ENCODE measurements at regions not wholly inside any gene's neighbourhood (a gene's known extent, or its start where the extent isn't known, plus 50 kb on each side); places are given as distances from the start of the nearest gene placed in this dataset.

DNA sequence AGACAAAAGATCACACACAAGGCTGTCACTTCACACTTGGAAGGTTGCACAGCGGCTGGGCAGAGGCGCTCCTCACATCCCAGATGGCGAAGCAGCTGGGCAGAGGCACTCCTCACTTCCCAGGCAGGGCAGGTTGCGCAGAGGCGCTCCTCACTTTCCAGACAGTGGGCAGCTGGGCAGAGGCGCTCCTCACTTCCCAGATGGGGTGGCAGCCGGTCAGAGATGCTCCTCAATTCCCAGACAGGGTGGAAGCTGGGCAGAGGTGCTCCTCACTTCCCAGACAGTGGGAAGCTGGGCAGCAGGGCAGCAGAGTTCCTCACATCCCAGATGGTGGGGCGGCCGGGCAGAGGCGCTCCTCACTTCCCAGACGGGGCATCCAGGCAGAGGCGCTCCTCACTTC is 199.2 kb downstream of the RTL9 start:
- Mint-ChIP-seq H3K27me3 (no peaks in the 10 kb centered on the region), H3K4me1 (no peaks in the 10 kb centered on the region), H3K36me3 (ENCODE audit: insufficient read depth) (no peaks in the 10 kb centered on the region), H3K9me3 (peaks cover 5% of the 10 kb centered on the region), H3K27ac (ENCODE audit: low read depth) (no peak overlapping the region), H3K4me3 (no peak overlapping the region)
- ATAC-seq (replicated peaks; ENCODE audit: extremely low read depth, poor library complexity, severe bottlenecking) (no peak), DNase-seq (ENCODE audit: low spot score in 2 of 2) (no peak)

DNA sequence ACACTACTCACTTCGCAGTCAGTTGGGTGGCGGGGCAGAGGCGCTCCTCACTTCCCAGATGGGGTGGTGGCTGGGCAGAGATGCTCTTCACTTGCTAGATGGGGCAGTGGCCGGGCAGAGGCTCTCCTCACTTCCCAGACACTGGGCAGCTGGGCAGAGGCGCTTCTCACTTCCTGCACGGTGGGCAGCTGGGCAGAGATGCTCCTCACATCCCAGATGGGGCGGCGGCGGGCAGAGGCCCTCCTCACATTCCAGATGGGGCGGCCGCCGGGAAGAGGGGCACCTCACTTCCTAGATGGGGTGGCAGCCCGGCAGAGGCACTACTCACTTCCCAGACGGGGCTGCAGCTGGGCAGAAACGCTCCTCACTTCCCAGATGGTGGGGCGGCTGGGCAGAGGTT is 199.8 kb downstream of the RTL9 start:
- Mint-ChIP-seq H3K4me1 (no peaks in the 10 kb centered on the region), H3K27ac (ENCODE audit: low read depth) (no peak overlapping the region), H3K4me3 (no peak overlapping the region)

DNA sequence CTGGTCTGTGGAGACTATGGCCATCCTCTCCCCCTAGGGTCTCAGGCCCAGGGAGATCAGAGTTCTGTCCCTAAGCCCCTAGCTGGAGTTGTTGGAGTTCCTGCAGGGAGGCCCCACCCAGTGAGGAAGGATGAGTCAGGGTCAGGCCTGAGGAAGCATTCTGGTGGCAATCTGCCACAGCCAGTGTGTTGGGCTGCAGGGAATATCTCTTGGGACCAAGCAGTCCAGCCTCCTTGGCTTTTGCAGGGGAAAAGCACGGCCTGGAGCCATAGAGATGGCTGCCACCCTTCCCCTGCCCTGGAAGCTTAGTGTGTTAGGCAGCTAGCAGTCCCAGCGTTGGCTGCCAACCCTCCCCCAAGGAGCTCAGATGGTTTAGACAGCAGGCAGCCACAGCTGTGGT is 202.4 kb downstream of the RTL9 start:
- Mint-ChIP-seq H3K27ac (ENCODE audit: low read depth) (no peak overlapping the region), H3K36me3 (ENCODE audit: insufficient read depth) (no peaks in the 10 kb centered on the region), H3K27me3 (no peaks in the 10 kb centered on the region), H3K4me3 (no peak overlapping the region), H3K9me3 (peaks cover 5% of the 10 kb centered on the region), H3K4me1 (no peaks in the 10 kb centered on the region)
- ATAC-seq (replicated peaks; ENCODE audit: extremely low read depth, poor library complexity, severe bottlenecking): no peak
- no peak for DNase-seq (ENCODE audit: low spot score in 2 of 2)

More for the DNA sequence above, 199.8 kb downstream of the RTL9 start:
- ATAC-seq (replicated peaks; ENCODE audit: extremely low read depth, poor library complexity, severe bottlenecking) (no peak), DNase-seq (ENCODE audit: low spot score in 2 of 2) (no peak)
- Mint-ChIP-seq H3K9me3 (peaks cover 5% of the 10 kb centered on the region), H3K27me3 (no peaks in the 10 kb centered on the region), H3K36me3 (ENCODE audit: insufficient read depth) (no peaks in the 10 kb centered on the region)

DNA sequence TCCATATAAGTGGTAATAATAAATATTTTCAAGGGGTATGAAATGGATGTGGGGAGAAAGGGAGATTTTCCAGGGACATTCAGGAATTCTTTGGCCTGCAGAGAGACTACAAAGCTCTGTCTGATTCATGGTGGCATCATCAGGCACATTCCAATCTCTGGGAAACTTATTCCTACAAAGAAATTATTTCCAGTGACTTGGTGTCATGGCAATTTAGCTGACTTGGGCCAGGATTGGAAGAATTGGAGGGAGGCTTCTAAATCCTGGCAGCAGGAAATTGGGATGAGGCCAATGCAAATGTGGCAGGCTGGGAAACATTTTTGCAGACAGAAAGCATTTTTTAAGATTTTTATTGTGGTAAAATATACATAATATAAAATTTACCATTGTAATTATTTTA is 204.6 kb downstream of the RTL9 start:
- no peak overlapping the region for H3K27ac Mint-ChIP-seq (ENCODE audit: low read depth)
- H3K27me3 Mint-ChIP-seq: no peaks in the 10 kb centered on the region
- H3K9me3 Mint-ChIP-seq: no peaks in the 10 kb centered on the region
- no peaks in the 10 kb centered on the region for H3K4me1 Mint-ChIP-seq
- no peak for ATAC-seq (replicated peaks; ENCODE audit: extremely low read depth, poor library complexity, severe bottlenecking)
- DNase-seq (ENCODE audit: low spot score in 2 of 2): no peak
- no peaks in the 10 kb centered on the region for H3K36me3 Mint-ChIP-seq (ENCODE audit: insufficient read depth)
- no peak overlapping the region for H3K4me3 Mint-ChIP-seq

DNA sequence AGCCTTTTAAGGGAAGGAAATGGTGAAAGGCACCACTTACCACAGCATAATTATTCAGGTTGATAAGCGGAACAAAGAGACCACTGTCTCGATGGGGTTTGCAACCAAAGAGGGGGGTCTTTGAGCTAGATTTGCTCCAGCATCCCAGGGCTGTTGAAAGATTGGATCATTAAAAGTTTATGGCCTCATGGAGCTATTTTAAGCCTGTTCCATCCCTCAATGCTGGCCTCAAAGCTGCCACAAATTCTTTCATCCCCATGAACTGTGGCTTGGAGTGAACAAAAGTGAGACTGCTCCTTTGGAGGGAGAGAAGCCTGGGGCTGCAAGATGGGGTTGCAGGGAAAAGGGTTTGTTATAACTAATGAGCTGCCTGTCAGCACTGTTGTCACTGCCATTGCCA is 209.8 kb downstream of the RTL9 start:
- no peak overlapping the region for H3K27ac Mint-ChIP-seq (ENCODE audit: low read depth)
- H3K27me3 Mint-ChIP-seq: no peaks in the 10 kb centered on the region
- no peak for DNase-seq (ENCODE audit: low spot score in 2 of 2)
- H3K4me3 Mint-ChIP-seq: no peak overlapping the region
- no peaks in the 10 kb centered on the region for H3K9me3 Mint-ChIP-seq
- H3K4me1 Mint-ChIP-seq: no peaks in the 10 kb centered on the region
- no peak for ATAC-seq (replicated peaks; ENCODE audit: extremely low read depth, poor library complexity, severe bottlenecking)
- H3K36me3 Mint-ChIP-seq (ENCODE audit: insufficient read depth): no peaks in the 10 kb centered on the region

DNA sequence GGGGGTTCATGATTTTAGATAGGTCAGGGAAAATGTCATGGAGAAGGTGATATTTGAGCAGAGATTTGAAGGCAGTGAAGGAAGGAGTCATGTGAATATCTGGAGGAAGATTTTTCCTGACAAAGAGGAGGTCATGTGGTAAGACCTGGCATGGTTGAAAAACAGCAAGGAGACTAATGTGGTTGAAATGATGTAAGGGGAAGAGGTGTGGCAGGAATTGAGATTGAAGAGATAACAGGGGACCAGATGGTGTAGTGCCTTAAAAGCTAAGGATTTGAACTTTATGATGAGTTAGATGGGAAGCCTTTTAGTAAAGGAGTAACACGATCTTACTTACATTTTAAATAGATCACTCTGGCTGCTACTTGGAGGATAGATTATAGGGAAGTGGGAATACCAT is 210.9 kb downstream of the RTL9 start:
- DNase-seq (ENCODE audit: low spot score in 2 of 2) (no peak), ATAC-seq (replicated peaks; ENCODE audit: extremely low read depth, poor library complexity, severe bottlenecking) (no peak)
- no peaks in the 10 kb centered on the region for H3K27me3 Mint-ChIP-seq
- no peak overlapping the region for H3K27ac Mint-ChIP-seq (ENCODE audit: low read depth)
- H3K9me3 Mint-ChIP-seq: no peaks in the 10 kb centered on the region
- H3K36me3 Mint-ChIP-seq (ENCODE audit: insufficient read depth): no peaks in the 10 kb centered on the region
- no peak overlapping the region for H3K4me3 Mint-ChIP-seq
- H3K4me1 Mint-ChIP-seq: no peaks in the 10 kb centered on the region

DNA sequence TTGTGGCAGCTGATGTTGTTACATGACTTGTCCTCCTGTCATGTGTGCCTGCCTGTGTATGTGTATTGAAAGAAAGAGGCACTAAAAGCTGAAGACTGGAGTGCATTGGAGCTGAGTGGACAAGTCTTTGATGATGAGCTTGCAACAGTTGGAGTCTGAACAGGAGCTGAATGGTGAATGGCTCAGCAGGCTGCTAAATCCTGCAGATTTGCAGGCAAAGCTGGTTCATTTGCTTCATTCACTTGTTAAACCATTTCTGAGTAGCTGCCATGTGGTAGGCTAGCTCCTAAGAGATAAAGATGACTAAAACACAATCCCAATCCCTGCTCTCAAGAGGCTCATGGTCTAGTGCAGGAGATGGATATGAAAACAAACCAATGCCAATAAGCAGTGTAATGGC is 217.3 kb downstream of the CHRDL1 start:
- H3K4me1 Mint-ChIP-seq: no peaks in the 10 kb centered on the region
- no peak overlapping the region for H3K27ac Mint-ChIP-seq (ENCODE audit: low read depth)
- no peak for ATAC-seq (replicated peaks; ENCODE audit: extremely low read depth, poor library complexity, severe bottlenecking)
- H3K9me3 Mint-ChIP-seq: peaks cover 8% of the 10 kb centered on the region
- H3K27me3 Mint-ChIP-seq: no peaks in the 10 kb centered on the region
- no peaks in the 10 kb centered on the region for H3K36me3 Mint-ChIP-seq (ENCODE audit: insufficient read depth)
- no peak for DNase-seq (ENCODE audit: low spot score in 2 of 2)
- H3K4me3 Mint-ChIP-seq: no peak overlapping the region

DNA sequence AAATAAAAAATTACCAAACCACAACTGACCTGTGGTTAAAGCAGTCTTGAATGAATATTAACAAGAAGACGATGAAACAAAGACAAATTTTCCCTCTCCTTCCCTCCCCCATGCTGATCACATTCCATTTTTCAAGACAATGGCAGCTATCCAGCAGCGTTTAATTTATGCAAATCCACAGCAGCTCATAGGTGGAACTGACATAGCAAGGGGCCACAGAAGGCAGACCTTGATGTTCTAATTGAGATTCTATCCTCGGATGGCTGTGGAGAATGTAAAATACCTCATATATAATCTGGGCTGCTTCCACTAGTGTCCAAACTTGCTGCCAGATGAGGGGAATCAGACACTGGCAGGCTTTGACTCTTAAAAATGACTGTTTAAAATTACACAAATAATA is 211.5 kb downstream of the CHRDL1 start:
- Mint-ChIP-seq H3K27me3 (no peaks in the 10 kb centered on the region), H3K4me3 (no peak overlapping the region), H3K27ac (ENCODE audit: low read depth) (no peak overlapping the region), H3K4me1 (no peaks in the 10 kb centered on the region), H3K9me3 (peaks cover 10% of the 10 kb centered on the region), H3K36me3 (ENCODE audit: insufficient read depth) (no peaks in the 10 kb centered on the region)
- no peak for ATAC-seq (replicated peaks; ENCODE audit: extremely low read depth, poor library complexity, severe bottlenecking)
- no peak for DNase-seq (ENCODE audit: low spot score in 2 of 2)

DNA sequence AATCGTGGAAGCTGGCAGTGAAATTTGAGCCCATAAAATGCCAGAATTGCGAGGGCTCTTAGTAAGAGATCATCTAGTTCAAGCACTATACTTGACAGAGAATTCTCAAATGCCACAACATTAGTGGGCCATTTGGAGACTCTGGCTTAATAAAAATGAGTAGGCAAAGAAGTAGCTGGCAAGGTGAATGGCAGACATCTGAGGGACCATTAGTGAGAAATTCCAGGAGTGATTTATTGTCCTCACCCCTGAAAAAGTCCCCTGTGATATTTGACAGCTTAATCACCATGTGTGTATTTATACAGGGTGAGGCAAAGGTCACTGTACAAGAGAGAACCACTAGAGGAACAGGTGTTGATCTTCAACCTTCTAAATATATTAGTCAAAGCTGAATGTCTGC is 207.5 kb downstream of the CHRDL1 start:
- Mint-ChIP-seq H3K9me3 (peaks cover 3% of the 10 kb centered on the region), H3K36me3 (ENCODE audit: insufficient read depth) (no peaks in the 10 kb centered on the region), H3K4me3 (no peak overlapping the region), H3K27me3 (no peaks in the 10 kb centered on the region), H3K4me1 (no peaks in the 10 kb centered on the region), H3K27ac (ENCODE audit: low read depth) (no peak overlapping the region)
- DNase-seq (ENCODE audit: low spot score in 2 of 2): no peak
- ATAC-seq (replicated peaks; ENCODE audit: extremely low read depth, poor library complexity, severe bottlenecking): no peak

DNA sequence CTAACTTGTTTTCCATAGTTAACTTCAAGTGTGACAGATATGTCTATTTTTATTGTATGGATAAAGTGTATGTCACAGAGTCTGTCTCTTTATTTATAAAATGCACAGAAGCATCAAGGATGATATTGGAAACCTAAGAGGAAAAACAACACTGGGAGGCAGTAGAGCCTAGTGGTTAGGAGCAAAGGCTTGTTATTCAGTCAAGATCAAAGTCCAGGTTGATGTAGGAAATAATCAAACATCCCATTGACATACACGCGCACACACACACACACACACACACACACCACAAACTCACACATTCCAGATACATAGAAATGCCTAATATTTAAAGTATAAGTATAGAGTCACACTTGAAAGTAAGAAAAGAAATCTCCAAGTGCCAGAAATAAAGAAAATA is 206.8 kb downstream of the CHRDL1 start:
- ATAC-seq (replicated peaks; ENCODE audit: extremely low read depth, poor library complexity, severe bottlenecking): no peak
- no peaks in the 10 kb centered on the region for H3K36me3 Mint-ChIP-seq (ENCODE audit: insufficient read depth)
- no peak overlapping the region for H3K4me3 Mint-ChIP-seq
- no peaks in the 10 kb centered on the region for H3K4me1 Mint-ChIP-seq
- no peaks in the 10 kb centered on the region for H3K9me3 Mint-ChIP-seq
- no peak overlapping the region for H3K27ac Mint-ChIP-seq (ENCODE audit: low read depth)
- DNase-seq (ENCODE audit: low spot score in 2 of 2): no peak
- no peaks in the 10 kb centered on the region for H3K27me3 Mint-ChIP-seq

DNA sequence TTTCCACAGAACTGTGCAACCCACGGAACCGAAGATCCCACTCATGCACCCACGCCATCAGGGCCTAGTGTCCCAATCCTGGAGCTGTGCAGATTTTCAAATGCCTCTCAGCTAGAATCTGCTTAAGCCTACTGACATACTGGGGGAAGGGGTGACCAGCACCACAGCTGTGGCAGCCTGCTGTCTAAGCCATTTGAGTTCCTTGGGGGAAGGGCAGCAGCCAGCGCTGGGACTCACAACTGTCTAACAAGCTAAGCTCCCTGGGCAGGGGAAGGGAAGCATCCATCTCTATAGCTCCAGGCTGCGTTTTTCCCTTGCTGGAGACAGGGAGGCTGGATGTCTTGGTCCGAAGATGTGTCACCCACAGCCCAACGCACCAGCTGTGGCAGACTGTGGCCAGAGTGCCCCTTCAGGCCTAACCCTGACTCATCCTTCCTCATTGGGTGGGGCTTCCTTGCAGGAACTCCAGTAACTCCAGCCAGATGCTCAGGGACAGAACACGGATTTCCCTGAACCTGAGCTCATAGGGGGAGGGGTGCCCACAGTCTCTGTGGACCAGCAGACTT is 194.8 kb downstream of the CHRDL1 start:
- Mint-ChIP-seq H3K36me3 (ENCODE audit: insufficient read depth) (no peaks in the 10 kb centered on the region), H3K27ac (ENCODE audit: low read depth) (no peak overlapping the region), H3K4me3 (no peak overlapping the region), H3K9me3 (peaks cover 8% of the 10 kb centered on the region), H3K27me3 (no peaks in the 10 kb centered on the region), H3K4me1 (no peaks in the 10 kb centered on the region)
- DNase-seq (ENCODE audit: low spot score in 2 of 2) (no peak), ATAC-seq (replicated peaks; ENCODE audit: extremely low read depth, poor library complexity, severe bottlenecking) (no peak)

DNA sequence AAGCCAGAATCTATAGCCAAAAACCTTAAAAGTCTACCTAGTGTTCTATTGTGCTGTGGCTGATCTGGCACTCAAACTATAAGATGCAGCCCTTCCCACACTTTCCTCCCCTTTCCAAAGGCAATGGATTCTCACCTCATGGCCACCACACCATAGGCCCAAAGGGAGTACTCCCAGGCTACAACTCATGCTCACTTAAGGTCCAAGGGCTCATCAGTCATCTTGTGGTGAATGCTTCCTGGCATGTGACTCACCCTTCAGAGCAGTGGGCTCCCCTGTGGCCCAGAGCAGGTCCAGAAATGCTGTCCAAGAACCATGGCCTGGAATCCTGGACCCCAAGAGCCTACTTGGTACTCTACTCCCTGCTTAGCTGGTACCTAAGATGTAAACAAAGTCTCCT is 181.0 kb downstream of the CHRDL1 start:
- Mint-ChIP-seq H3K4me1 (no peaks in the 10 kb centered on the region), H3K9me3 (peaks cover 6% of the 10 kb centered on the region), H3K27me3 (no peaks in the 10 kb centered on the region)

More for the DNA sequence above, 181.0 kb downstream of the CHRDL1 start:
- Mint-ChIP-seq H3K36me3 (ENCODE audit: insufficient read depth) (no peaks in the 10 kb centered on the region), H3K4me3 (no peak overlapping the region), H3K27ac (ENCODE audit: low read depth) (no peak overlapping the region)
- ATAC-seq (replicated peaks; ENCODE audit: extremely low read depth, poor library complexity, severe bottlenecking) (no peak), DNase-seq (ENCODE audit: low spot score in 2 of 2) (no peak)

Data from central memory CD8-positive, alpha-beta T cell (primary cell).